H7 (cell line): ENCODE measurements at regions not wholly inside any gene's neighbourhood (a gene's known extent, or its start where the extent isn't known, plus 50 kb on each side); places are given as distances from the start of the nearest gene placed in this dataset.

Source experiments
- DNase-seq: peaks from one replicate; pipeline ENCODE4 v3.0.0; 2012
- H3K27me3 ChIP-seq: 2 replicates; pipeline ENCODE4 v1.6.0; 2011; ENCODE audit warnings: mild to moderate bottlenecking, low read length; ENCODE audit not compliant: control insufficient read depth, insufficient read depth
- H3K36me3 ChIP-seq: replicated peaks from 2 replicates; pipeline ENCODE4 v1.5.1; 2011; ENCODE audit warnings: low read length; ENCODE audit not compliant: control insufficient read depth, insufficient read depth
- H3K4me3 ChIP-seq: 2 replicates; pipeline ENCODE4 v1.5.1; 2011; ENCODE audit warnings: low read depth, mild to moderate bottlenecking, control low read depth, low read length, moderate library complexity; ENCODE audit not compliant: insufficient read depth

DNA sequence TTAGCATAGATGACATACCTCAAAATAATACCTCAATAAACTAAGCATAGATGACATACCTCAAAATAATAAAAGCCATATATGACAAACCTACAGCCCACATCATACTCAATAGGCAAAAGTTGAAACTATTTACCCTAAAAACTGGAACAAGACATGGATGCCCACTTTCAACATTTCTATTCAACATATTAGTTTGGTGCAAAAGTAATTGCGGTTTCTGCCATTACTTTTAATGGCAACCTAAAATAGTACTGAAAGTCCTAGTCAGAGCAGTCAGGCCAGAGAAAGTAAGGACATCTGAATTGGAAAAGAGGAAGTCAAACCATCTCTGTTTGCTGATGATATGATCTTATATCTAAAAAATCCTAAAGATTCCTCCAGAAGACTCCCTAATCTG lies 250.4 kb downstream of the RAB28 start:
- H3K4me3 ChIP-seq = no peak overlapping the region
- no peak for DNase-seq
- H3K27me3 ChIP-seq = no peaks in the 10 kb centered on the region
- no peaks in the 10 kb centered on the region for H3K36me3 ChIP-seq

DNA sequence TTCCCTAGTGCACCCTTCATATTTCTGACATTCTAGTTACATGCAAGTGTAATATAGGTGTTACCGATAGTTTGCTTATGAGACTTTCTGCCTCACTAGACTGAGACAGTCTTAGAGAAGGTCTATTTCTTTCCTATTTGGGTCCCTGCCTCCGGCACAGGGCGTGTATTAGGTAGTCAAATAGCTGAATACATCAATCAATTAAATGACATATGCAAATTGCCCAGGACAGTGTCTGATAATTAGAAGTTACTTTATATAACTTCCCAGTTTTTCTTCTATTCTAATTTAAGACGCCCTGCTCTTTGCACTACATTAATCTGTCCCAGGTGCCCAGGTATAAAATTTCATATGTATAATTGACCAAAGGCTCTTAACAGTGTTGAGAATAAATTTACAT lies 264.2 kb downstream of the RAB28 start:
- no peak for DNase-seq
- H3K27me3 ChIP-seq = no peaks in the 10 kb centered on the region
- no peaks in the 10 kb centered on the region for H3K36me3 ChIP-seq
- H3K4me3 ChIP-seq = no peak overlapping the region

DNA sequence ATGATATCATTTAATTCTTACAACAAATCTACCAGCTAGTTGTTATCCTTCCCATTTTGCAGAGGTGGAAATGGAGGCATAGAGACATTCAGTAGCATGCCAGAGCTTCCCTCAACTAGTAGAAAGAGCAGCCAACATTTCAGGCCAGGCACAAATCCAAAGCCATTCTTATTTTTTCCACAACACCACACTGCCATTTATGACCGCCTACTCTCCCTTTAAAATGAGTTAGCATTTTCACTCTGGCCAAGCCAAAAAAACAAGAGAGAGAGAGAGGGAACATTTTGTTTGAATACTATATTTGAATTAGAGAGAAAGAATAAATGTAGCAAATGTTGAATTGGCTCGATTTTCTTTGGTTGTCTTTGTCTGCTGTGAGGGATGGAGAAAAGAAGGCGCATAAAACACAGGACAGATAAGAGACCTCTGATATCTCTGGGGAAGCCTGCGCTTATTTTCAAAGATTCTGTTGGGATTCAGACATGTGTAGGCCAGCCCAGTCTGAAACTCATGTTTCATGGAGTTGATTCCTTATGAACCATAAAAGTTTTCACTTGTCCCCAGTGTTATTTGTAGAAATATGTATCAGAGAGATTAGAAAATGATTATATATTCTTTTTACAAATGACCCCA lies 265.7 kb downstream of the RAB28 start:
- no peaks in the 10 kb centered on the region for H3K36me3 ChIP-seq
- DNase-seq = no peak
- H3K27me3 ChIP-seq = no peaks in the 10 kb centered on the region
- H3K4me3 ChIP-seq = no peak overlapping the region

DNA sequence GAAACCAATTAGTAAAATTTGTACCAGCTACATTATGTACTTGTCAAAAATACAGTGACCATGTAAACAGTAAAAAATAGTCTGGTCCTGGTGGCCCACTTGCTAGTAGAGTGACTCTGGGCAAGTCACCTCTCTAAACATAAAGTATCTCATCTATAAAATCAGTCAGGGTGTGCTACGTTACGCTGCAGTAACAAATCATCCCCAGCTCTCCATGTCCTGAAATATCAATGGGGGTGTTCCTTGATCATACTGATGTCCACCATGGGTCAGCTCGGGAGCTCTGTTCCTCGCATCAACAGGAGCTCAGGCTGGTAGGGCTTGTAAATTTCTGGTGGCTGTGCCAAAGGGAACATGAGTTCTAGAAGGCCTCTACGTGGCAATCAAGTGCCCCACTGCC lies 268.6 kb downstream of the RAB28 start:
- H3K27me3 ChIP-seq = no peaks in the 10 kb centered on the region
- H3K36me3 ChIP-seq = no peaks in the 10 kb centered on the region
- no peak for DNase-seq
- no peak overlapping the region for H3K4me3 ChIP-seq

DNA sequence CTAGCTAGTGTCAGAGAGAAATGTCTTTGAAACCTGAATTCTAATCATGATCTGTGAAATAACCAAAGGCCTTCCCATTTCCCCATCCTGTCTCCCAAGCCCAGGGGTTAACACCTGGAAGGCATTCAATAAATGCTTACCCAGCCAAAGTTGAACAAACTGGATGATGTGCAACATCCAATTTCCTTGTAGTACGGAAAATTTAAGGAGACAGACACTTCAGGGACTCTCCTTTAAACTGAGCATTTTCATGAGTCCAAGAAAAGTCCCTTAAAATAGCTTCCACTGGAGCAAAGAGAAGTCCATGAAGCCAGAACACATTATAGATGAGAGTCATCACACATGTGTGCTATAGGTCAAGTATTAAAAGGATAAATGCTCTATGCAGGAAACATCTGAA lies 271.2 kb downstream of the RAB28 start:
- Histone ChIP-seq H3K36me3 (no peaks in the 10 kb centered on the region), H3K27me3 (no peaks in the 10 kb centered on the region), H3K4me3 (no peak overlapping the region)
- DNase-seq = no peak

DNA sequence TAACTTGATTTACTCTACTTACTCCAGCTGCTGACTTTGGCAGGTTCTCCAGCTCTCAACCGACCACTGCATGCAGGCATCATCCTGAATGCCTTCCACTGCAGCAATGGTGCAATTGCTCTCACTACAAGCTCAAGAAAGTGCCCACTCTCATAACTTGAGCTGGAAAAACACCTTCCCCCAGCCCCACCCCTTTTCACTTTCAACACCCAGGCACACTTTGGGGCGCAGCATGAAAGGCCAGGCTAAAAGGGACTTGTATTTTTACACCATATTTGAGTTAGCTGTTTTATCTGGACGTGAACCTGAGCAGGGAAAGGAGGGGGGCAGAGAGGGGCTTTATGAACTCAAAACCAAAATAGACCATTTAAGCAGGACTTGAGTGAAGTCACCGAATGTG lies 274.5 kb downstream of the RAB28 start:
- no peak overlapping the region for H3K4me3 ChIP-seq
- no peaks in the 10 kb centered on the region for H3K27me3 ChIP-seq
- DNase-seq = no peak

DNA sequence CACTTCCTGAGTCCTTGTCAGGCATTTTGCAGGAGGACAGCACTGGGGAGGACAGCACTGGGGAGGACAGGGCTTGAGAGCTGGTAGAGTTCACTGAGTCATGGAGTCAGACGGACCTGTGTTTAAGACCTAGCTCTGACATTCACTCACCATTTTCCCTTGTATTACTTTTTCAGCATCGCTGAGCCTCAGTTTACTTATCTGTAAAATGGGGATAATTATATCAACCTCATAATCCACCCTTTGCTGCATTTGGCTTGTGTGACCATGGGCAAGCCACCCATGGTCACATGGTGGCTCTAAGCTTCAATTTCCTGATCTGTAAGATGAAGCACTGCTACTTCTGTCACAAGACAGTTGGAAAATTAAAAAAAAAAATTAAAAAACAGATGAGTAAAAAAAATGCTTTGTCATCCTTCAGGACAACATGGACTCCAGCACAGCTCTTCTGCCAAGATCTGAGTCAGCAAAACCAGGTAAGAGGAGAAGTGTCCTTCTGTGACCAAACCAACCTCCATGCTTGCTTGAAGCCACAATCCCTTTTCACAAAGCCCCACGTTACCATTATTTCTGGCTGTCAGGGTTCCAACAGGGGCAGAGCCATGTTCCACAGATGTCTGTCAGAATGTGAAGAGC lies 275.5 kb downstream of the RAB28 start:
- Histone ChIP-seq H3K36me3 (no peaks in the 10 kb centered on the region), H3K4me3 (no peak overlapping the region), H3K27me3 (no peaks in the 10 kb centered on the region)
- DNase-seq = no peak

More for the DNA sequence above, 274.5 kb downstream of the RAB28 start:
- no peaks in the 10 kb centered on the region for H3K36me3 ChIP-seq

DNA sequence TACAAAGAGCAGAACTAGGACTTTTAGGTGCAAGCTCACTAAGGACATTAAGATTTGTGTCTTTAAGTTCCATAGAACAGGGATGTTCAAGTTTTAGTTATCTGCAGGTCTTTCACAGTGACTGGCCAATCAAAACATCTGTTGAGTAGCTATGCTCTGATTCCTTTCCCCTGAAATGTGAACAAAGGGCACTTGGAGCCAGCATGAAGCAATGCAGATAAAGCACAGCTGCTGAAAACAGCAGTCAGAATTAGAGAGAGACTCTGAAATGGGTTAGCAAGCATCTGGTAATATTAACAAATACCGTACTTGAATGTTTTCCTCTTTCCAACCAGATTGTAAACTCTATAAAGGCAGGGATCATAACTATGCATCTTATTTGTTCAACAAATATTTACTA lies 276.9 kb downstream of the RAB28 start:
- no peaks in the 10 kb centered on the region for H3K27me3 ChIP-seq
- H3K36me3 ChIP-seq = no peaks in the 10 kb centered on the region
- no peak overlapping the region for H3K4me3 ChIP-seq
- DNase-seq = no peak

DNA sequence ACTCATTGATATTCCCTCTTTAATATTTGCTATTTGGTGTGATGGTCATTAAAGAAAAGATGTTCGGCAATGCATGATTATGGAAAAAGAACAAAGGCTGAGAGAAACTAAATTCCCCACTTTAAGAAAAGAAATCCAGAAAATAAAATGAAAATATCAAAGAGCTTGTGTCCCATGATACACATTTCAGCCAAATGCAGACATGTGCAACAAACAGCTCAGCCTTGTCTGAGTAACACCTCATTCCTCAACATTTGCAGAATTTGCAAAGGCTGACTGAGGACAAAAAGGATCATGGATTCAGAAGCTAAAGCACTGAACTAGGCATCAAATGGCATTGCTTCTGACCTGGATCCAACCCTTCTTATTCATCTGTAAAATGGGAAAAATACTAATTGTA lies 281.0 kb downstream of the RAB28 start:
- no peaks in the 10 kb centered on the region for H3K36me3 ChIP-seq
- no peaks in the 10 kb centered on the region for H3K27me3 ChIP-seq
- DNase-seq = no peak
- no peak overlapping the region for H3K4me3 ChIP-seq

DNA sequence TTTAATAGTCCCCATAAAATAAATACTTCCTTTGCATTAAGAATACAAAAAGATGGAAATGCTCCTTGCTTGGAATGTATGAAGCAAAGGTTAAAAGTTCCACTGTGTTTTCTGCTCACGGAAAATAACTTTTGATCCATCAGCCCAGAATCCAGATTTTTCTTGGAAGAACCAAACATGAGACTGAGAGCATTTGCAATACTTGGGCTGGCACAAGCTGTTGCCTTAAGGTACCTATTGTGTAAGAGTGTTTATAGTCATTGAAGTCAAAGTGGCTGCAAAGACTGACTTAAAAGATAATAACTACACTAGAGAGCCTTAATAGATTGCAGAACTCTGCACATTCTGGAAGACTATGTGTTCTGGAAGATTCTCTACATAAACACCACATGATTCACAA lies 281.4 kb downstream of the RAB28 start:
- no peaks in the 10 kb centered on the region for H3K27me3 ChIP-seq
- no peak overlapping the region for H3K4me3 ChIP-seq
- H3K36me3 ChIP-seq = no peaks in the 10 kb centered on the region
- DNase-seq = no peak

DNA sequence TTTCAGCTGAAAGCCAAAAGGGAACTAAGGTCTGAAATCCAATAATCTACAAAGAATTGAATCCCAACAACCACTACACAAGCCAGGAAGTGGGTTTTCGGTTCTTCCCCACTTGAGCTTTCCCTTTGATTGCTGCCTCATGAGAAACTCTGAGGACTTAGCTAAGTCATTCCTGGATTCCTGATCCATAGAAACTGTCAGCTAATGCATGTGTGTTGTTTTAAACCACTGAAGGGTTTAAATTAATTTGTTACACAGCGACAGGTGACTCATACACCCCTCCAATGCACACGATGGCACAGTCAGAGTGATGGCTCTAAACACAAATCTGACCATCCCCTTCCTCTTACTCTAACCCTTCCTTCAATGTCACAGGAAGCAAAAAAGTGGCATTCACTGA lies 282.9 kb downstream of the RAB28 start:
- no peak for DNase-seq
- no peaks in the 10 kb centered on the region for H3K36me3 ChIP-seq
- no peaks in the 10 kb centered on the region for H3K27me3 ChIP-seq
- H3K4me3 ChIP-seq = no peak overlapping the region

DNA sequence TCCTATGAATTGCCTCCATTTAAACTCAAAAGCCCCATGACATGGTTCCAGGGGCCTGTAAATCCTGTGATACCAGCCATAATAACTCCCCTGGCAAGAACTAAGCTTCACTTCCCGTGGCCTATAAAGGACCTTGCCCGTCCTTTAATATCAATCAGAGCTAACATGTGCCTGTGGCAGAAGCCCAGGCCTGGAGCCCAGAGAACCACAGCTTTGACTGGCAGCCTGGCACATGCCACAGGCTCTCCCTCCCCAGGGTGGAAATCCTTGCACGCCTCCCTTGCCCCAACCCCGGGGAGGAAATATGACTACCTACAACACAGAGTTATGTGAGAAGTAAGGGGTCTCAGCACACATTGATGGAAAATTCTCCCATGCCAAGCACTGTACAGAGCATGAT lies 287.4 kb downstream of the RAB28 start:
- DNase-seq = no peak
- no peaks in the 10 kb centered on the region for H3K27me3 ChIP-seq
- H3K36me3 ChIP-seq = no peaks in the 10 kb centered on the region
- no peak overlapping the region for H3K4me3 ChIP-seq

DNA sequence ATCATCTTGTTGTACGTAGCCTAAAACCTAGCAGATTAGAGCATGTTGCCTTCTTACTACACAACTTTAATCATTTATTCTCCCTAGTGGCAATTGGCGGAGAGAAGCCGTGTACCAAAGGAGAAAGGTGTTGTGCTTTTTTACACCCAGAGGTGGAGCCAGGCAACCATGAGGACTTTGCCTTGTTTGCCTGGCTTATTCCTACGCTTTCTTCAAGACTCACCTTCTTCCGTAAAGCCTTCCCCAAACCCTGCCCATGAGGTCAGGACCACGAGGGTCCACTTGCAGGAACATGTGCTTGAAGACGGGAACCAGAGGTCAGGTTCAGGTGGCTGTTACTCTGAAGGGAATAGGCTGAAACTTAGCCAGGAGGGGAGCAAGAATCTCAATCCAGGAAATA lies 290.5 kb downstream of the RAB28 start:
- Histone ChIP-seq H3K36me3 (no peaks in the 10 kb centered on the region), H3K27me3 (no peaks in the 10 kb centered on the region), H3K4me3 (no peak overlapping the region)
- DNase-seq = peak; percentile 19

DNA sequence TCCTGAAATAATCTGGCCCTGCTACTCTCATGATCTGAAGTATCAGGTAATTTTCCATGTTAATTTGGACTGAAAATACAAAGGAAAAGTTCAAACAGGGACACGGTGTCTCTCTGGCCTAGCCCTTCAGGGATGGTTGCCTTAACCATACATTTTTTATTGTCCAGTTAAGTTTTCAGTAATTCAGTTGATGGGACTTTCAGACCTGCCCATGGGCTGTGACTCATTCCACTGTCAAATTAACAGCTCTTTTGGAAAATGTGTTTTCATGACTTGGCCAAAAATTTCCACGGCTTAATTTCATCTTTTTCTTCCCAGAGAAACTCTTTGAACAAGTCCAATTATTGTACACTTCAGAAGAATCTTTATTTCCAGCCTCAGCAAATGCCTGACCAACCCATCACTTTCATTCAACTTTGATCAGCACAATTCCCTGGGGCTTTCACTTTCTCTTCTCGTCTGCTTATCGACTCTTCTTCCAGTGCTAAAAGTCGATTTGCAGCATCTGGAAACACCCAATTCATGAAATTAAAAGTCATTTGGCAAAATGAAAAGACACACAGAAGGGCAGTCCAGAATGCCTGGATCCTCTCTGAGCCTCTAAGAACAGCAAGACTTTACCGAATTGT lies 293.9 kb downstream of the RAB28 start:
- H3K4me3 ChIP-seq = no peak overlapping the region
- H3K36me3 ChIP-seq = no peaks in the 10 kb centered on the region
- no peak for DNase-seq
- no peaks in the 10 kb centered on the region for H3K27me3 ChIP-seq

DNA sequence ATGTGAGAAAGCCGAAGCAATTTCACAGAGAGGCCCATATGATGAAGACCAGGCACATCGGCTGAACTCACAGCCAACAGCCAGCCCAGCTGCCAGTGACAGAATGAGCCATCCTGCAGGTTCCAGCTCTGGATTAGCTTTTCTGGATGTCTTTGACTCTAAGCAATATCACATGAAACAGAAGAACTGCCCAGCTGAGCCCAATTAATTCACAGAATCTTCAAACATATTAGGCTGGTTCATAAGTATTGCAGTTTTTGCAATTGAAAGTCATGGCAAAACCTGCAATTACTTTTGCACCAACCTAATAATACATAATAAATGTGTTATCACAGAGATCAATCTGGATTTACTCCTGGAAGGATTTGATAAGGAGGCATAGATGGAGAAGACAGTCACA lies 299.9 kb downstream of the RAB28 start:
- Histone ChIP-seq H3K4me3 (no peak overlapping the region), H3K36me3 (no peaks in the 10 kb centered on the region), H3K27me3 (no peaks in the 10 kb centered on the region)
- no peak for DNase-seq
